ENCODE measurements at regions not wholly inside any gene's neighbourhood (a gene's known extent, or its start where the extent isn't known, plus 50 kb on each side); places are given as distances from the start of the nearest gene placed in this dataset.

GRCh38 chr14:78075033-78075432 lies 95.1 kb upstream of the NRXN3 start:
- Histone ChIP-seq H3K79me1 (ENCODE audit: low read length) (no peaks in the 10 kb centered on the region), H4K8ac (ENCODE audit: low read depth, low read length) (no peak overlapping the region), H3K4me2 (ENCODE audit: low read length) (no peak overlapping the region), H3K9ac (ENCODE audit: low read length) (no peak overlapping the region), H2BK15ac (replicated peaks; ENCODE audit: low read depth) (no peak overlapping the region), H3K27me3 (ENCODE audit: insufficient read depth, low read length, poor library complexity) (no peaks in the 10 kb centered on the region), H3K36me3 (ENCODE audit: control insufficient read depth, insufficient read depth, low read length) (no peaks in the 10 kb centered on the region), H3K56ac (ENCODE audit: low read length) (no peak overlapping the region), H2AK5ac (ENCODE audit: low read length) (no peak overlapping the region), H3K23ac (ENCODE audit: low read length) (no peak overlapping the region), H3K79me2 (ENCODE audit: control insufficient read depth, insufficient read depth, low read length) (no peaks in the 10 kb centered on the region), H4K5ac (ENCODE audit: low read length) (no peak overlapping the region), H2BK5ac (ENCODE audit: low read length) (no peak overlapping the region), H3K27ac (ENCODE audit: low read depth, low read length) (no peak overlapping the region), H3K4me1 (ENCODE audit: control insufficient read depth, low read depth, low read length) (no peaks in the 10 kb centered on the region), H3K4me3 (ENCODE audit: low read length) (no peak overlapping the region), H3K18ac (ENCODE audit: low read length) (no peak overlapping the region), H3K4ac (ENCODE audit: low read depth, low read length) (no peak overlapping the region), H2BK120ac (ENCODE audit: low read depth, low read length) (no peak overlapping the region)
- DNase-seq: no peak
- no CpG with 5 or more reads among the region's 4 CpGs for WGBS (ENCODE audit: extremely low coverage, insufficient coverage, low lambda C conversion rate)

GRCh38 chr14:78075555-78076277 lies 94.5 kb upstream of the NRXN3 start:
- H2BK120ac ChIP-seq (ENCODE audit: low read depth, low read length): no peak overlapping the region
- no peaks in the 10 kb centered on the region for H3K79me2 ChIP-seq (ENCODE audit: control insufficient read depth, insufficient read depth, low read length)
- no peak overlapping the region for H3K23ac ChIP-seq (ENCODE audit: low read length)
- H4K8ac ChIP-seq (ENCODE audit: low read depth, low read length): no peak overlapping the region
- no peak overlapping the region for H2AK5ac ChIP-seq (ENCODE audit: low read length)
- no CpG with 5 or more reads among the region's 9 CpGs for WGBS (ENCODE audit: extremely low coverage, insufficient coverage, low lambda C conversion rate)
- no peaks in the 10 kb centered on the region for H3K4me1 ChIP-seq (ENCODE audit: control insufficient read depth, low read depth, low read length)
- DNase-seq: no peak
- no peak overlapping the region for H3K4ac ChIP-seq (ENCODE audit: low read depth, low read length)
- H3K4me2 ChIP-seq (ENCODE audit: low read length): no peak overlapping the region
- H3K18ac ChIP-seq (ENCODE audit: low read length): no peak overlapping the region
- no peaks in the 10 kb centered on the region for H3K79me1 ChIP-seq (ENCODE audit: low read length)
- H3K4me3 ChIP-seq (ENCODE audit: low read length): no peak overlapping the region
- H4K5ac ChIP-seq (ENCODE audit: low read length): no peak overlapping the region
- H3K56ac ChIP-seq (ENCODE audit: low read length): no peak overlapping the region
- no peaks in the 10 kb centered on the region for H3K36me3 ChIP-seq (ENCODE audit: control insufficient read depth, insufficient read depth, low read length)
- H2BK5ac ChIP-seq (ENCODE audit: low read length): no peak overlapping the region
- no peak overlapping the region for H3K27ac ChIP-seq (ENCODE audit: low read depth, low read length)
- no peak overlapping the region for H2BK15ac ChIP-seq (replicated peaks; ENCODE audit: low read depth)
- no peaks in the 10 kb centered on the region for H3K27me3 ChIP-seq (ENCODE audit: insufficient read depth, low read length, poor library complexity)
- H3K9ac ChIP-seq (ENCODE audit: low read length): no peak overlapping the region

GRCh38 chr14:78081245-78081644 lies 88.9 kb upstream of the NRXN3 start:
- no peak overlapping the region for H4K5ac ChIP-seq (ENCODE audit: low read length)
- WGBS (ENCODE audit: extremely low coverage, insufficient coverage, low lambda C conversion rate): no CpG with 5 or more reads among the region's 1 CpG
- H3K27me3 ChIP-seq (ENCODE audit: insufficient read depth, low read length, poor library complexity): no peaks in the 10 kb centered on the region
- H2BK15ac ChIP-seq (replicated peaks; ENCODE audit: low read depth): no peak overlapping the region
- no peak overlapping the region for H3K18ac ChIP-seq (ENCODE audit: low read length)
- no peak overlapping the region for H3K4me3 ChIP-seq (ENCODE audit: low read length)
- H2BK5ac ChIP-seq (ENCODE audit: low read length): no peak overlapping the region
- H3K4ac ChIP-seq (ENCODE audit: low read depth, low read length): no peak overlapping the region
- no peak overlapping the region for H2BK120ac ChIP-seq (ENCODE audit: low read depth, low read length)
- H3K23ac ChIP-seq (ENCODE audit: low read length): no peak overlapping the region
- H3K4me2 ChIP-seq (ENCODE audit: low read length): no peak overlapping the region
- peaks cover under 1% of the 10 kb centered on the region for H3K4me1 ChIP-seq (ENCODE audit: control insufficient read depth, low read depth, low read length)
- H2AK5ac ChIP-seq (ENCODE audit: low read length): no peak overlapping the region
- H3K79me2 ChIP-seq (ENCODE audit: control insufficient read depth, insufficient read depth, low read length): no peaks in the 10 kb centered on the region
- no peak for DNase-seq
- H3K79me1 ChIP-seq (ENCODE audit: low read length): no peaks in the 10 kb centered on the region
- no peak overlapping the region for H3K56ac ChIP-seq (ENCODE audit: low read length)
- no peak overlapping the region for H3K9ac ChIP-seq (ENCODE audit: low read length)
- no peaks in the 10 kb centered on the region for H3K36me3 ChIP-seq (ENCODE audit: control insufficient read depth, insufficient read depth, low read length)
- no peak overlapping the region for H3K27ac ChIP-seq (ENCODE audit: low read depth, low read length)
- no peak overlapping the region for H4K8ac ChIP-seq (ENCODE audit: low read depth, low read length)

- Histone ChIP-seq H2BK15ac (replicated peaks; ENCODE audit: low read depth) (no peak overlapping the region), H3K4ac (ENCODE audit: low read depth, low read length) (no peak overlapping the region), H2BK5ac (ENCODE audit: low read length) (no peak overlapping the region), H3K23ac (ENCODE audit: low read length) (no peak overlapping the region), H4K5ac (ENCODE audit: low read length) (no peak overlapping the region), H3K27me3 (ENCODE audit: insufficient read depth, low read length, poor library complexity) (no peaks in the 10 kb centered on the region), H3K27ac (ENCODE audit: low read depth, low read length) (no peak overlapping the region), H2BK120ac (ENCODE audit: low read depth, low read length) (no peak overlapping the region), H3K4me2 (ENCODE audit: low read length) (no peak overlapping the region), H4K8ac (ENCODE audit: low read depth, low read length) (no peak overlapping the region), H3K18ac (ENCODE audit: low read length) (no peak overlapping the region), H3K4me3 (ENCODE audit: low read length) (no peak overlapping the region), H3K79me1 (ENCODE audit: low read length) (no peaks in the 10 kb centered on the region), H3K36me3 (ENCODE audit: control insufficient read depth, insufficient read depth, low read length) (no peaks in the 10 kb centered on the region), H3K4me1 (ENCODE audit: control insufficient read depth, low read depth, low read length) (peaks cover 2% of the 10 kb centered on the region), H3K56ac (ENCODE audit: low read length) (no peak overlapping the region), H2AK5ac (ENCODE audit: low read length) (no peak overlapping the region), H3K79me2 (ENCODE audit: control insufficient read depth, insufficient read depth, low read length) (no peaks in the 10 kb centered on the region), H3K9ac (ENCODE audit: low read length) (no peak overlapping the region)
- DNase-seq: peak; percentile 11
These were observed 86.3 kb upstream of the NRXN3 start for GRCh38 chr14:78083837-78084236.

- Histone ChIP-seq H3K79me1 (ENCODE audit: low read length) (no peaks in the 10 kb centered on the region), H3K56ac (ENCODE audit: low read length) (no peak overlapping the region), H3K18ac (ENCODE audit: low read length) (no peak overlapping the region), H3K36me3 (ENCODE audit: control insufficient read depth, insufficient read depth, low read length) (no peaks in the 10 kb centered on the region), H2BK15ac (replicated peaks; ENCODE audit: low read depth) (no peak overlapping the region), H3K4me3 (ENCODE audit: low read length) (no peak overlapping the region), H4K5ac (ENCODE audit: low read length) (no peak overlapping the region), H2BK5ac (ENCODE audit: low read length) (no peak overlapping the region), H3K79me2 (ENCODE audit: control insufficient read depth, insufficient read depth, low read length) (no peaks in the 10 kb centered on the region), H3K23ac (ENCODE audit: low read length) (no peak overlapping the region), H4K8ac (ENCODE audit: low read depth, low read length) (no peak overlapping the region), H3K9ac (ENCODE audit: low read length) (no peak overlapping the region), H3K4ac (ENCODE audit: low read depth, low read length) (no peak overlapping the region), H3K27ac (ENCODE audit: low read depth, low read length) (no peak overlapping the region), H2AK5ac (ENCODE audit: low read length) (no peak overlapping the region), H3K4me2 (ENCODE audit: low read length) (no peak overlapping the region), H3K27me3 (ENCODE audit: insufficient read depth, low read length, poor library complexity) (no peaks in the 10 kb centered on the region), H2BK120ac (ENCODE audit: low read depth, low read length) (no peak overlapping the region), H3K4me1 (ENCODE audit: control insufficient read depth, low read depth, low read length) (peaks cover 2% of the 10 kb centered on the region)
- no CpG with 5 or more reads among the region's 4 CpGs for WGBS (ENCODE audit: extremely low coverage, insufficient coverage, low lambda C conversion rate)
- DNase-seq: no peak
These were observed 83.8 kb upstream of the NRXN3 start for GRCh38 chr14:78086342-78086741.

GRCh38 chr14:78088916-78089315 lies 81.3 kb upstream of the NRXN3 start:
- Histone ChIP-seq H3K9ac (ENCODE audit: low read length) (no peak overlapping the region), H3K36me3 (ENCODE audit: control insufficient read depth, insufficient read depth, low read length) (no peaks in the 10 kb centered on the region), H2BK120ac (ENCODE audit: low read depth, low read length) (no peak overlapping the region), H3K23ac (ENCODE audit: low read length) (no peak overlapping the region), H3K4me2 (ENCODE audit: low read length) (no peak overlapping the region), H3K27ac (ENCODE audit: low read depth, low read length) (no peak overlapping the region), H3K4ac (ENCODE audit: low read depth, low read length) (no peak overlapping the region), H3K4me1 (ENCODE audit: control insufficient read depth, low read depth, low read length) (peaks cover 2% of the 10 kb centered on the region), H3K27me3 (ENCODE audit: insufficient read depth, low read length, poor library complexity) (no peaks in the 10 kb centered on the region), H3K79me1 (ENCODE audit: low read length) (no peaks in the 10 kb centered on the region), H2BK5ac (ENCODE audit: low read length) (no peak overlapping the region), H3K79me2 (ENCODE audit: control insufficient read depth, insufficient read depth, low read length) (no peaks in the 10 kb centered on the region), H3K56ac (ENCODE audit: low read length) (no peak overlapping the region), H2BK15ac (replicated peaks; ENCODE audit: low read depth) (no peak overlapping the region), H3K4me3 (ENCODE audit: low read length) (no peak overlapping the region), H4K5ac (ENCODE audit: low read length) (no peak overlapping the region), H3K18ac (ENCODE audit: low read length) (no peak overlapping the region), H2AK5ac (ENCODE audit: low read length) (no peak overlapping the region), H4K8ac (ENCODE audit: low read depth, low read length) (no peak overlapping the region)
- no CpG with 5 or more reads among the region's 3 CpGs for WGBS (ENCODE audit: extremely low coverage, insufficient coverage, low lambda C conversion rate)
- peak; percentile 40 for DNase-seq

All from mesendoderm (in vitro differentiated cells).